ENCODE measurements at regions not wholly inside any gene's neighbourhood (a gene's known extent, or its start where the extent isn't known, plus 50 kb on each side); places are given as distances from the start of the nearest gene placed in this dataset.
"Not testable (repeated sequence)": the region's sequence is repeated elsewhere in the genome, so short reads cannot be mapped to it uniquely, and the experiment has no call there.

DNA sequence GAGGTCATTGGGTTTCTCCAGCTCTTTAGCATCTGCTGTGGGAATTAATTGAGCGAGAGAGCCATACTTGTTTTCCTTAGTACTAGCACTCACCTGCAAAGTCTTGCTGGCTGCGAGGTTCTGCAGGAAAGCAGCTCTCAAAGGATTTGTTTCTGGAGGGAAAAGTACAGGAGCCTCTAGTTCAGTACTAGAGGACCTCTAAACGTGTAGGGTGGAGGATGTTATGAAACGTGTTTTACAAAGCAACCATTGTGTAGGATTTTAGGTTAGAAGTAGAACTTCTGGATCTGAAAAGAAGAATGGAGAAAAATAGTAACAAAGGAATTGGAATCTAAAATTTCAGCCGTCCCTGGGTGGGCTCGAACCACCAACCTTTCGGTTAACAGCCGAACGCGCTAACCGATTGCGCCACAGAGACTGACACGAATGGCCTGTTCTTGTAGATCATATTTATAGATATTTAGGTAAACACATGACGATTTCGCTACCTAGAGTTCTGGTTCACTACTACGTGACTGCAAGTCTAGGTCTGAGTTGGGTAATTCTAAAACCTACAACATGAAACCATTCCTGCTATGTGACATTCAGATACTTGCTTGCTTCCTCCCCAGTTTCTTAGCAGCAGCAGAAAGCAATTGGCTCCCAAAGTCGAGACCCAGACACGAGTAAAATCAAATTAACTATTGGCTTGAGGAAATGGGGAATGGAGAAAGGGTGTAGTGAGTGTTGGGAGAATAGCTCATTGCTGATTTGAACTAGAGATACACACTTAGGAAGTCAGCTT lies 60.2 kb upstream of the CFAP126 start:
- Histone ChIP-seq H3K4me3 (ENCODE audit: insufficient read depth, low read depth, low read length) (peak overlapping the region; percentile 26), H2AFZ (ENCODE audit: low read depth, low read length) (no peak overlapping the region), H3K4me1 (ENCODE audit: insufficient read depth, low read length) (no peaks in the 10 kb centered on the region), H3K9me3 (ENCODE audit: insufficient read depth, low read depth, low read length) (no peaks in the 10 kb centered on the region), H3K27ac (ENCODE audit: low read depth, low read length) (no peak overlapping the region), H3K4me2 (ENCODE audit: low read length) (peak overlapping the region; percentile 80), H3K36me3 (ENCODE audit: insufficient read depth, low read length) (no peaks in the 10 kb centered on the region), H3K9ac (ENCODE audit: low read length) (no peak overlapping the region), H3K79me2 (ENCODE audit: insufficient read depth, low read length) (no peaks in the 10 kb centered on the region), H3K27me3 (ENCODE audit: insufficient read depth, low read length) (peaks cover 17% of the 10 kb centered on the region), H4K20me1 (ENCODE audit: insufficient read depth, low read length) (no peaks in the 10 kb centered on the region)
- H3K4me1 Mint-ChIP-seq (ENCODE audit: low read depth, unreplicated experiment) = no peaks in the 10 kb centered on the region
- peak; percentile 22 for DNase-seq (ENCODE audit: low read depth)
- peaks cover 4% of the 10 kb centered on the region for H3K9me3 Mint-ChIP-seq (ENCODE audit: unreplicated experiment)
- peaks cover 35% of the 10 kb centered on the region for H3K27me3 Mint-ChIP-seq (ENCODE audit: low read depth, unreplicated experiment)
- no peak for FAIRE-seq
- H3K36me3 Mint-ChIP-seq (ENCODE audit: low read depth, unreplicated experiment) = no peaks in the 10 kb centered on the region
- no peak for TF ChIP-seq EZH2 (IDR thresholded peaks at IDR 0.05; ENCODE audit: insufficient read depth, low read length)
- TF ChIP-seq, protein P1, sequence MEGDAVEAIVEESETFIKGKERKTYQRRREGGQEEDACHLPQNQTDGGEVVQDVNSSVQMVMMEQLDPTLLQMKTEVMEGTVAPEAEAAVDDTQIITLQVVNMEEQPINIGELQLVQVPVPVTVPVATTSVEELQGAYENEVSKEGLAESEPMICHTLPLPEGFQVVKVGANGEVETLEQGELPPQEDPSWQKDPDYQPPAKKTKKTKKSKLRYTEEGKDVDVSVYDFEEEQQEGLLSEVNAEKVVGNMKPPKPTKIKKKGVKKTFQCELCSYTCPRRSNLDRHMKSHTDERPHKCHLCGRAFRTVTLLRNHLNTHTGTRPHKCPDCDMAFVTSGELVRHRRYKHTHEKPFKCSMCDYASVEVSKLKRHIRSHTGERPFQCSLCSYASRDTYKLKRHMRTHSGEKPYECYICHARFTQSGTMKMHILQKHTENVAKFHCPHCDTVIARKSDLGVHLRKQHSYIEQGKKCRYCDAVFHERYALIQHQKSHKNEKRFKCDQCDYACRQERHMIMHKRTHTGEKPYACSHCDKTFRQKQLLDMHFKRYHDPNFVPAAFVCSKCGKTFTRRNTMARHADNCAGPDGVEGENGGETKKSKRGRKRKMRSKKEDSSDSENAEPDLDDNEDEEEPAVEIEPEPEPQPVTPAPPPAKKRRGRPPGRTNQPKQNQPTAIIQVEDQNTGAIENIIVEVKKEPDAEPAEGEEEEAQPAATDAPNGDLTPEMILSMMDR (IDR thresholded peaks at IDR 0.05; ENCODE audit: insufficient read depth, low read depth, low read length) = no peak
- peak overlapping the region; percentile 64 for H3K27ac Mint-ChIP-seq (ENCODE audit: unreplicated experiment)
- H3K4me3 Mint-ChIP-seq (ENCODE audit: unreplicated experiment) = peak overlapping the region; percentile 87

DNA sequence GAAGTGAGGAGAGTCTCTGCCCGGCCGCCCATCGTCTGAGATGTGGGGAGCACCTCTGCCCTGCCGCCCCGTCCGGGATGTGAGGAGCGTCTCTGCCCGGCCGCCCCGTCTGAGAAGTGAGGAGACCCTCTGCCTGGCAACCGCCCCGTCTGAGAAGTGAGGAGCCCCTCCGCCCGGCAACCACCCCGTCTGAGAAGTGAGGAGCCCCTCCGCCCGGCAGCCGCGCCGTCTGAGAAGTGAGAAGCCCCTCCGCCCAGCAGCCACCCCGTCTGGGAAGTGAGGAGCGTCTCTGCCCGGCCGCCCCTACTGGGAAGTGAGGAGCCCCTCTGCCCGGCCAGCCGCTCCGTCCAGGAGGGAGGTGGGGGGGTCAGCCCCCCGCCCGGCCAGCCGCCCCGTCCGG lies 55.2 kb upstream of the CFAP126 start:
- H3K9me3 ChIP-seq (ENCODE audit: insufficient read depth, low read depth, low read length); H3K4me1 Mint-ChIP-seq (ENCODE audit: low read depth, unreplicated experiment); H3K36me3 Mint-ChIP-seq (ENCODE audit: low read depth, unreplicated experiment); FAIRE-seq; DNase-seq (ENCODE audit: low read depth); H3K27me3 ChIP-seq (ENCODE audit: insufficient read depth, low read length); H3K4me3 Mint-ChIP-seq (ENCODE audit: unreplicated experiment); H3K36me3 ChIP-seq (ENCODE audit: insufficient read depth, low read length); H3K79me2 ChIP-seq (ENCODE audit: insufficient read depth, low read length); H3K4me2 ChIP-seq (ENCODE audit: low read length); H3K4me1 ChIP-seq (ENCODE audit: insufficient read depth, low read length); H3K4me3 ChIP-seq (ENCODE audit: insufficient read depth, low read depth, low read length); H2AFZ ChIP-seq (ENCODE audit: low read depth, low read length); H3K9ac ChIP-seq (ENCODE audit: low read length); H3K27ac ChIP-seq (ENCODE audit: low read depth, low read length); H4K20me1 ChIP-seq (ENCODE audit: insufficient read depth, low read length); H3K9me3 Mint-ChIP-seq (ENCODE audit: unreplicated experiment); H3K27ac Mint-ChIP-seq (ENCODE audit: unreplicated experiment): not testable (repeated sequence)
- H3K27me3 Mint-ChIP-seq (ENCODE audit: low read depth, unreplicated experiment) = peaks cover 14% of the 10 kb centered on the region

DNA sequence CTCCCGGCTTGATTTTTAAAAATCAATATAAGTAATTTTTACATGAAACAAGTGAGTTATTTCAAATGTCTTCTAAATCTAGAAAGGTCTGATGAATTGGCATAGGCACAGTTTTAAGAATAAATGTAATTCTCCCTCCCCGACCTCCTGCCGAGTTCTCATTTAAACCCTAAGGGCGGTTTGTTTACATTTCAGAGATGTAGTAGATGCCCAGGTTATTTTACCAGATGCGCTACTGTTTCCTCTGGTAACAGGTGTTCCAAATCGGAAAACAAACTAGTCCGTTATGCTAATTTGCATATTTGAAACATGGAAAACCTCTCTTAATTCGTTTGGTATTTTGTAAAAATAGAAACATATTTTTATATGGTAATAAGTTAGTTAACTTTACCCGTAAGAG lies 53.8 kb upstream of the CFAP126 start:
- Histone ChIP-seq H3K27me3 (ENCODE audit: insufficient read depth, low read length) (no peaks in the 10 kb centered on the region), H3K36me3 (ENCODE audit: insufficient read depth, low read length) (no peaks in the 10 kb centered on the region), H3K27ac (ENCODE audit: low read depth, low read length) (no peak overlapping the region), H3K79me2 (ENCODE audit: insufficient read depth, low read length) (no peaks in the 10 kb centered on the region), H3K4me2 (ENCODE audit: low read length) (peak overlapping the region; percentile 74), H2AFZ (ENCODE audit: low read depth, low read length) (no peak overlapping the region), H3K4me1 (ENCODE audit: insufficient read depth, low read length) (peaks cover 3% of the 10 kb centered on the region), H3K4me3 (ENCODE audit: insufficient read depth, low read depth, low read length) (no peak overlapping the region), H4K20me1 (ENCODE audit: insufficient read depth, low read length) (no peaks in the 10 kb centered on the region), H3K9ac (ENCODE audit: low read length) (no peak overlapping the region), H3K9me3 (ENCODE audit: insufficient read depth, low read depth, low read length) (no peaks in the 10 kb centered on the region)
- H3K4me3 Mint-ChIP-seq (ENCODE audit: unreplicated experiment) = peak overlapping the region; percentile 54
- H3K9me3 Mint-ChIP-seq (ENCODE audit: unreplicated experiment) = peaks cover 4% of the 10 kb centered on the region
- no peaks in the 10 kb centered on the region for H3K36me3 Mint-ChIP-seq (ENCODE audit: low read depth, unreplicated experiment)
- TF ChIP-seq, protein P1 (IDR thresholded peaks at IDR 0.05; ENCODE audit: insufficient read depth, low read depth, low read length) = no peak
- no peak for TF ChIP-seq EZH2 (IDR thresholded peaks at IDR 0.05; ENCODE audit: insufficient read depth, low read length)
- DNase-seq (ENCODE audit: low read depth) (no peak), FAIRE-seq (no peak)
- H3K27ac Mint-ChIP-seq (ENCODE audit: unreplicated experiment) = peak overlapping the region; percentile 53
- peaks cover 11% of the 10 kb centered on the region for H3K27me3 Mint-ChIP-seq (ENCODE audit: low read depth, unreplicated experiment)
- H3K4me1 Mint-ChIP-seq (ENCODE audit: low read depth, unreplicated experiment) = no peaks in the 10 kb centered on the region

Measured in astrocyte (in vitro differentiated cells and primary cell).